ENCODE measurements at regions not wholly inside any gene's neighbourhood (a gene's known extent, or its start where the extent isn't known, plus 50 kb on each side); places are given as distances from the start of the nearest gene placed in this dataset.

- no peak for DNase-seq
- no peaks in the 10 kb centered on the region for H3K36me3 ChIP-seq (ENCODE audit: low read depth)
- no peak for TF ChIP-seq CTCF (IDR thresholded peaks at IDR 0.05)
- no peaks in the 10 kb centered on the region for H3K9me3 ChIP-seq
- intact Hi-C loops (cut with DNase I, micrococcal nuclease), result no loop called here
- H3K4me3 ChIP-seq, result no peak overlapping the region
- ATAC-seq, result no peak
- H3K4me1 ChIP-seq (ENCODE audit: low read depth), result no peaks in the 10 kb centered on the region
Measured at GRCh38 chr5:39829441-39829840, 404.7 kb upstream of the DAB2 start.

GRCh38 chr5:39826051-39826450 is 401.3 kb upstream of the DAB2 start:
- Histone ChIP-seq H3K4me1 (ENCODE audit: low read depth) (no peaks in the 10 kb centered on the region), H3K9me3 (no peaks in the 10 kb centered on the region), H3K4me3 (no peak overlapping the region), H3K36me3 (ENCODE audit: low read depth) (no peaks in the 10 kb centered on the region)
- ATAC-seq, result no peak
- TF ChIP-seq CTCF (IDR thresholded peaks at IDR 0.05), result no peak
- DNase-seq, result no peak
- intact Hi-C loops (cut with DNase I, micrococcal nuclease), result no loop called here

- H3K4me3 ChIP-seq, result no peak overlapping the region
- DNase-seq (no peak), ATAC-seq (no peak)
- intact Hi-C loops (cut with DNase I, micrococcal nuclease), result no loop called here
- no peaks in the 10 kb centered on the region for H3K4me1 ChIP-seq (ENCODE audit: low read depth)
- H3K9me3 ChIP-seq, result no peaks in the 10 kb centered on the region
- TF ChIP-seq CTCF (IDR thresholded peaks at IDR 0.05), result no peak
- H3K36me3 ChIP-seq (ENCODE audit: low read depth), result no peaks in the 10 kb centered on the region
Measured at GRCh38 chr5:39825301-39825700, 400.5 kb upstream of the DAB2 start.

- Histone ChIP-seq H3K4me1 (ENCODE audit: low read depth) (no peaks in the 10 kb centered on the region), H3K4me3 (no peak overlapping the region), H3K36me3 (ENCODE audit: low read depth) (no peaks in the 10 kb centered on the region), H3K9me3 (no peaks in the 10 kb centered on the region)
- intact Hi-C loops (cut with DNase I, micrococcal nuclease), result no loop called here
- DNase-seq, result no peak
- TF ChIP-seq CTCF (IDR thresholded peaks at IDR 0.05), result no peak
- no peak for ATAC-seq
Measured at GRCh38 chr5:39822020-39822419, 397.2 kb upstream of the DAB2 start.

- Histone ChIP-seq H3K4me3 (no peak overlapping the region), H3K36me3 (ENCODE audit: low read depth) (no peaks in the 10 kb centered on the region), H3K4me1 (ENCODE audit: low read depth) (no peaks in the 10 kb centered on the region), H3K9me3 (no peaks in the 10 kb centered on the region)
- TF ChIP-seq CTCF (IDR thresholded peaks at IDR 0.05), result no peak
- DNase-seq (no peak), ATAC-seq (no peak)
- intact Hi-C loops (cut with DNase I, micrococcal nuclease), result no loop called here
Measured at GRCh38 chr5:39816866-39817265, 392.1 kb upstream of the DAB2 start.

GRCh38 chr5:39816156-39816845 is 391.5 kb upstream of the DAB2 start:
- Histone ChIP-seq H3K4me3 (no peak overlapping the region), H3K4me1 (ENCODE audit: low read depth) (no peaks in the 10 kb centered on the region), H3K36me3 (ENCODE audit: low read depth) (no peaks in the 10 kb centered on the region), H3K9me3 (no peaks in the 10 kb centered on the region)
- TF ChIP-seq CTCF (IDR thresholded peaks at IDR 0.05), result no peak
- intact Hi-C loops (cut with DNase I, micrococcal nuclease), result no loop called here
- ATAC-seq (no peak), DNase-seq (no peak)
